ENCODE measurements at regions not wholly inside any gene's neighbourhood (a gene's known extent, or its start where the extent isn't known, plus 50 kb on each side); places are given as distances from the start of the nearest gene placed in this dataset.
"Not testable (repeated sequence)": the region's sequence is repeated elsewhere in the genome, so short reads cannot be mapped to it uniquely, and the experiment has no call there.

DNA sequence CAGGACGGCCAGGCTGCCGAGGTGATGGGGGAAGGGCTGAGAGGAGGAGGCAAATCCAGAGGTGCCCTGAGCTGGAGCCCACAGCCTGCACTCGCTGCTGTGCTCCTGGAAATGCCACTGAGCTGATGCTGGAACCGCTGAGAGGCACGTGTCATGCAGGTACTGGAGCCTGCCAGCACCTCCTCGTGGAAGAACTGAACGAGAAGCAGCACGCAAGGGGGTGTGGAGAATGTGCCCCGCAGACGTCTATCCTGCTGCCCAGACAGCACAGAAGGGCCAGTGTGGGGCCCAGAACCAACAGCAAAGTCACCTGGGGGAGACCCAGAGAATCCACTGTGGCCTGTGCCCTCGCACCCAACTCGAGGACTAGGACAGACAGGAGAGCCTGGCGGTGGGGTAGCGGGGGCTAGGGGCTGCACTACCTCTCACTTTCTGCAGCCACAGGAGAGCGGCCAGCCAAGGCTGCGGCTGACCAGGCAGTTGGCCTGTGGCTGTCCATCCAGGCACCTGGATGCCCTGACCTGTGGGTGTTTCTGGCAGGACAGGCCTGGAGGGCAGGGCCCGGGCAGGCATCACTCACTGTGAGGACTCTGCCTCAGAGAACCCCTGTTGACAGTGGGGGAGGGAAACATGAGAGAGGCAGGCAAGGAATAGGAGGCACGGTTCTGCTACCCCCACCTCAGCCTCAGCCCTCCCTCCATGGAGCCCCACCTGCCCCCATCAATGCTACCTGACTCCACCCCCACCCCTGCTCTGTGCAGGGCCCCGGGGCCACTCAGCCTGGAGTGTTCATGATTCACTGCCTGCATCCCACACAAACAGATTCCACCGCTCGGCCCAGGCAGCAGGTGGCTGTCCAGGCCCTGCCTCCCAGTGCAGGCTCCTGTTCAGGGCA lies 213.1 kb downstream of the TBC1D2B start:
- DNase-seq: no peak

DNA sequence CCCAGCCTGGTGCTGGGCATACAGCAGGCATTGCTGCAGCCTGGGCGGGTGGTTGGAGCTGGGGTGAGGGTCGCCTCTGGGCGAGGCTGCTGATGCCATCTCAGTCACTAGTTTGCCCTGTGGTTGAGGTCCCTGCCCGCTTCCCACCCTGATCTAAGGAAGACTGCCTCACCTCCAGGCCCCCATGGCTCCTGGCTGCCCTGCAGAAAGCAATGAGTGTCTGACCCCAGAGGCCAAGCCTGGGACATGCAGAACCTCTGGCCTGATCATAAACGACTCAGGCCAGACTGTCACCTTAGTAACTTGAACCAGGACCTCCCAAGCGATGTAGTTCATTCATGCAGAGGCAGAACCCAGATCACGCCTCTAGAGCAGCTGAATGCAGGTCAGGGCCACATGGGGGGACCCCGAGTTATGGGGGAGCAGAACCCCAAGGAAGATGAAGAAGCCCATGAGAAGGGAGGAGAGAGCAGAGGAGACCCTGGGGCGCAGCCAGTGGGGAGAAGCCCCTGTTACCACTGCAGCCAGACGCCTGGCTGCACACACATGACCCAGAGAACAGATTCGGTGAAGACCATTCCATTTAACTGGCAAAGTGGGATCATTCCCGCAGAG lies 213.9 kb downstream of the TBC1D2B start:
- DNase-seq: no peak

DNA sequence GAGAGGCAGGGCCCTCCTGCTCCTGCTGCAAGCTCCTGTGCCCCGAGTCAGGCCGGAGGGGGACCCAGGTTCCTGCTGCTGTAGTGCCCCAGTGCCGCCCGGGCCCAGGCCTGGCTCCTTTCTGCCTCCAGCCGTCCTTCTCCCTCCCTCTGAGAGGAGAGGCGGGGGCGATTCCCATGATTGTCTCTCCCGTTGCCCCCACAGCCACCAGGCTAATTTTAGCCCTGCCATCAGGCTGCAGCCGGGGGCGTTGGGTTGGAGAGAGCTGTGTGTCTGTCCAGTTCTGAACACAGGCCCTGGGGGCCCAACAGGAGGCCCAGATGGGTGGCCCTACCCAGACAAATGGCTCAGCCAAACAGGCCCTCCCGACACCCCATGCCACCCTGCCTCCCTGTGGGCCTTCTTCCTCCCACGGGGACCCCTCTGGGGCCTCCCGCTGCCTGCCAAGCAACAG lies 214.8 kb downstream of the TBC1D2B start:
- DNase-seq: no peak

DNA sequence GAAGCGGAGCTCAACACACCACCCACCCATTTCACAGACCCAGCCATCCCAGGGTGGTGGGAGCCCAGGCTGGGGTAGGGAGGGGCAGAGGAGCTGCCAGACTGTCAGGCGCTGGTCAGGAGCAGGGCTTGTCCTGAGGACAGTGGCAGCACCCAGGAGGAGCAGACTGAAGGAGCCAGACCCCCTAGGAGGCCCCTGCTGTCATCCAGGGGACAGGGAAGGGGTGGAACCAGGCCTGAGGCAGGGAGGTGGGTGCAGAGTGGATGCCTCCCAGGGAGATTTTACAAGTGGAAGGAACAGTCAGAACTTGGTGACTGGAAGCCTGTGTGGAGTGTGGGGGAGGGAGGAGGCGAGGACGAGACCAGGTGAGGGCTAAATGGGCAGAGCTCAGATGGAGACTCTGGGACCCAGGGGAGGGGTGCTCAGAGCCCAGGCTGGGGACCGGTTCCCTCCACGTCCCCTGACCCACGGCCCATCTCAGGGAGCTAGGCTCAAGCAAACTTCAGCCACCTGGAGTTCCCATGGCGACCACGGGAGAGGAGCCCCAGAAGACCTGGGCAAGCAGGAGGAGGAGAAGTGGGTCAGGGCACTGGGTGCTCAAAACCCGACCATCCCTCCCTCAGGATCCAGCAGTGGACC lies 215.4 kb downstream of the TBC1D2B start:
- DNase-seq: not testable (repeated sequence)

DNA sequence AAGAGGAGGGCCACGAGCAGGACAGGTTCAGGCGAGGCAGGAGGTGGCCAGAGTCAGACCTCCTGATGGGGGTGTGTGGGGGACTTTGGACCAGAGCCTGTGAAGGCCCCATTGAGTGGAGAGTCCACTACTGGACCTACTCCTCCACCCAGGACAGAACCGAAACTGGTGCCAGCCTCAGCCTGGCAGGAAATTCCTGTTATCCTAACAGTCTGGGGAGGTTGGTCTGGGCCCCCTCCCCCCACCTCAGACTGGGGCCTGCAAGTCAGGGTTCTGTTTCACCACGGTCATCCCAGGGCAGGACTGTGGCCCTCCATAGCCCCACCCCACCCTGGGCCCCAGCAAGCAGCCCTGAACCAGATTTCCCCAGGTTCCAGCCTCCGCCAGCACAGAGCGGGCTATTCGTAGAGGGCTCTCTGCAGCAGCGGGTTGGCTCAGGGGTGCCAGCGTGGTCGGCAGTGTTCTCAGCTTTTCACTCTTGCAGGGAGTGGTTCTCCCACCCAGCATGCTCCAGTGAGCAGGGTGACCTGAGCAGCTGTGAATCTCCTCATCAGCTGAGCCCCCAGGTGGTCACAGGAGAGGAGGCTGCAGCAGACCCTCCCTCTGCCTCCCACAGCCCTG lies 217.3 kb downstream of the TBC1D2B start:
- no peak for DNase-seq

DNA sequence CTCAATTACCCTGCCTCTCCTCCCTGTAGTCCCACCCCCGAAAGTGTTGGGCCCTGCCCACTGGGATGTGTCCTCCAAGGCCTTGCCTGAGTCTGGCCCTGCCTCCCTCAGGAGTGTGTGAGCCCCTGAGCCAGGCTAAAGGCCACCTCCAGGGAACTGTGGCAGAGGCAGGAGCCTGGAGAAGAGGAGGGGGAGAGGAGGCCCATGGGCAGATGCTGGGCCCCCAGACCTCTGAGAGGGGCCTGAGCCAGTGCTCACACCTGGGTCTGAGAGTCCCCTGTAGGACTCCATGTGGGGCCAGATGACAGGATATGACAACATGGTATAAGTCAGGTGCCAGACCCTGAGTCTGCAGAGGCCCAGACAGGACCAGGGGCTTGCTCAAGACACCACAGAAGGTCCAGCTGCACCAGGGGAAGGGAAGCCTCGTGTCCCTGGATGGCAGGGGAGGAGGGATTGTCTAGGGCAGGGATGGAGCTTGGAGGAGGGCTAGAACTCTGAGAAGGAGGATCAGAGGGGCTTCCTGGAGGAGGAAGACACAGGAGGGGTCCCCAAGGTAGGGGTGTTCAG lies 217.9 kb downstream of the TBC1D2B start:
- DNase-seq: no peak

DNA sequence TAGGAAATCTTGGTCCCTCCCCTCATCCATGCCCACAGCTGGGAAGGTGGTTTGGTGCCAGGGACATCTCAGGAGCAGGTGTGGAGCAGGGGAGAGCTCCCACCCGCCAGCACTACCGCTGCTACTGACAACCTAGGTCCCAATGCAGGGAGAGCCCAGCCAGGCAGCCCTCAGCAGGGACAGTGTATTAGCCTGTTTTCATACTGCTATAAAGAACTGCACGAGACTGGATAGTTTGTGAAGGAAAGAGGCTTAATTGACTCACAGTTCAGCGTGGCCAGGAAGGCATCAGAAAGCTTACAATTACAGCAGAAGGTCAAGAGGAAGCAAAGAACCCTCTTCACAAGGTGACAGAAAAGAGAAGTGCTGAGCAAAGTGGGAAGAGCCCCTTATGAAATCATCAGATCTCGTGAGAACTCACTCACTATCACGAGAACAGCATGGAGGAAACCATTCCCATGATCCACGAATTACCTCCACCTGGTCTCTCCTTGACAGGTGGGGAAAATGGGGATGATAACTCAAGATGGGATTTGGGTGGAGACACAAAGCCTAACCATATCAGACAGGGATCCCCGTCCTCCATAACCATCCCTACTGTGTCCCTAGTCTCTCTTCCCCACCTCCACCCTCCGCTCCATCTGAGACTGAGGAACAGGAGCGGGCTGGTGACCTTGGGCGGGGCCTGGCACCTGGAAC lies 218.6 kb downstream of the TBC1D2B start:
- no peak for DNase-seq

DNA sequence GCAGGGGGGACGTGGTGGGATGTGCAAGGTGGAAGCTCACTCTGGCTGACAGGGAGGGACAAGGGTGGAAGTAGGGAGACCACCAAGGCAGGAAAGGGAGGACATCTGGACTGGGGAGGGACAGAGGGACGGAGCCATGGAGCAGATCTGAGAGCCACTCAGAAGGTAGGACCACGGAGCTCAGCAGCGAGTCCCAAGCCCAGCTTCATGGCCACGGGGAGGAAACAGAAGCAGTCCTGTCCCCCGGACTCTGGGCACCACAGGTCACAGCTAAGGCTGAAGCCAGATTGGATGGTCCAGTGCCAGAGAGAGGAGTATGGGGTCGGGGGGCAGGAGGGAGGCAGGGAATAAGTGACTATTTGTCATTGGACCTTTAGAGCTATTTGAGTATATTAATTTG lies 220.1 kb downstream of the TBC1D2B start:
- DNase-seq: no peak

DNA sequence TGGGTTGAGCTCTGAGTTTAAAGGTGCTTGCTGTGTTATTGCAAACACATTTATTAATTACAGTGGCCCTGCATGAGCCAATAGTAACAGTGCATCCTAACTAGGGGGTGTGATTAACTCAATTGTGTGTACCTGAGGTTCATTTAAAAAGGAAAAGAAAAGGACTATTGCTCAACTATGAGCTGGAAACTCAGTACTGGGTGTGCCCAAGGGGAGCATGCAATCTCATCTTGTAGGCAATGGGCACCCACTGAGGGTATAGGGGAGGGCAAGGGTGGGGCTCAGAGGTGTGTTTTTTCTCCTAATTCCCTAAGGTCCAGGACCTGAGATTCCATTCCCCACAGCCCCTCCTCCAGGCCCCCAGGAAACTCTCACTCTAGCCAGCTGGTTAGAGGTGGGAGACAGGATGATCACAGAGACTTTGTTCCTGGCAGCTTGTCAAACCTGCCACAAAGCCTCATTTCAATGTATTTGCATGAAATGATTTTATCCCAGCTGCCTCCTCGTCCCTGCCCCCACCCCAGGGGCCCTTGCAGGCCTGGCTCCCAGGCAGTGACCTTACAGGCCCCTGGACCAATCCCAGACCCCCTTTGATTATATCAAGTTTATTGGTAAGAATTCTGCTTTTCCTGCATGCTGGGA lies 220.7 kb downstream of the TBC1D2B start:
- DNase-seq: no peak

DNA sequence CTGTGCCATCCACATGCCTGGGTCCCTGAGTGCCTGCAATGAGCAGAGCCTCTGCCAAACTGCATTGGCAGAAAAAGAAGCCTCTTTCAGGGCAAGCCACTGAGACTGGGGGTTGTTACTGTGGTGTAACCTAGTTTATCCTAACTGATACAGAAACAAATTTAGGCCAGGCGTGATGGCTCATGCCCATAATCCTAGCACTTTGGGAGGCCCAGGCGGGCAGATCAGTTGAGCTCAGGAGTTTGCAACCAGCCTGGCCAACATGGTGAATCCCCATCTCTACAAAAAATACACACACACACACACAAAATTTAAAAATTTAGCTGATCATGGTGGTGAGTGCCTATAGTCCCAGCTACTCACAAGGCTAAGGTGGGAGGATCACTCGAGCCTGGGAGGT lies 221.6 kb downstream of the TBC1D2B start:
- DNase-seq: no peak

DNA sequence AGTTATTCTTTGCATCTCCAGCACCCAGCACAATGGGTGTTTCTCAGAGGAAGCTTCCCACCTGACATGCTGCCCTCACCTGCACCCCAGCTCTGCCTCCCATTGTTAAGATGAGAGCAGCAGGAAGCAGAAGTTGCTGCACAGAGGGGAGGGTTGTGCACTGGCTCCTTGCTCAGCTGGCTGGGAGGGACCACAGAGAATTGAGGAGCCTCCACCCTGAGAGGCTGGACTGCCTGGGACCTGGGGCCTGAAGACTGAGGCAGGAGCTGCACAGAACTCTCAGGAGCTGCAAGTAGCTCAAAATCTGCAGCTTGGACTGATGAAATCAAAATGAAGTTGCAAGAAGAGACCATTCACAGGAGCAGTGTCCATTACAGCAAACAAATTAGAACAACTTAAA lies 222.3 kb upstream of the LINGO1 start:
- DNase-seq: no peak

DNA sequence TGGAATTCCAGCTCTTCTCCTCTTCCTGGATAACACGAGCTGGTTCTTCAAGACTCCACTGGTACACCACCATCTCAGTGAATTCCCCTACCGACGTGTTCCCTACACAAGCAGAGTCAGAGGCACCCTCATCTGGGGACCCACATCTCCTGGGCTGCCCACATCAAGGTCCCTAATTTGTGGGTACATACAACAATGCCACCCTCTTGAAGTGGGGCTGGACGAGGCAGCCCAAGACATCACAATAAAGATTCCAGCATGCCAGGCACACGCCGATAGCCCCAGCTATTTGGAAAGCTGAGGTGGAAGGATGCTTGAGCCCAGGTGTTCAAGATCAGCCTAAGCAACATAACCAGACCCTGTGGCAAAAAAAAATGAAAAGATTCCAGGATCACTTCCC lies 221.2 kb upstream of the LINGO1 start:
- no peak for DNase-seq

DNA sequence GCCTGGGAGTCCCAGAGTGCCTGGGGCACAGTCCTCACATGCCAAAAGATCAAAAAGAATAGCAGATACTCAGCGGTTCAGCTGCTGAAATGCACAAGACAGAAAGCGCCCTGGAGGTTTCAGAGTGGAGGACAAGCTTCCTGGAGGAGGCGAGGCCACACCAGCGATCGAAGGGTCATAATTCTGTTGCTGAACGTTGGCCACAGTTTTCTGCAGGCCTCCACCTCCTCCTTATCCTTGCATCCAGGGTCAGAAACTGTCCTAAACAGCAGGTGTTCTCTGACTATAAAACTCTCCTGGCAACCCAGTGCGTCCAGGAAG lies 220.3 kb upstream of the LINGO1 start:
- DNase-seq: no peak

DNA sequence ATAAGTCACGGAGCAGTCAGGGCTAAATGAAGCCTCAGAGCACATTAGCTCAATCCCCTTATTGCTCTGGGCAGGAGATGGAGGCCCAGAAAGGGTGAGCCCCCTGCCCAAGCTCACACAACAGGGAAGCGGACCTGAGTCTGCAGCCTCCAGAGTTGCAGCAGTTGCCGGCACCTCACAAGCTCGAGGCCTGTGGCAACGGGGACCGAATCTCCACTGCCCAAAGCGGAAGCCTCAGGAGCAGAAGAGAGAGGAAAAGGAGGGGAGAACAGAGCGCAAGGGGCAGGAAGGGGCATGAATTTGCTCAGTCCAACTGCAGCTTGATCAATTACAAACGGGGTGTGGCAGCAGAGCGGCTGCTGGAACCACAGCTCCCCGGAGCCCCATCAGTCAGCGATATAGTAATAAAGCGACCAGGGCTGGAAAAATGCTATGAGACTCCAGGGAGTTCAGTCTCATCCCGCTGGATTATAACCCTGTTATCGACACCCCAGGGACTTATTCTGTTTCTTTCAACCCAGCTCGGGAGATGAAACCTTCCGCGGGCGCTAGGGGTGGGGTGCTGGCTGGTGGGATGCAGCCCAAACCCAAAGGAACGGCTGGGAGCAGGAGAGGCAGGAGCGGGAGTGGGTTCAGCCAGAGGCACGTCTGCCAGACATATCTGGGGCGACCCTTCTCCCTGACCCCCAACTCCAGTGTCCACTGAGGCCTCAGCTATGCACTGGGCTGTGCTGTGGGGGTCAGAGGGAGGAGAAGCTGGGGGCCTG lies 219.7 kb upstream of the LINGO1 start:
- DNase-seq: no peak

DNA sequence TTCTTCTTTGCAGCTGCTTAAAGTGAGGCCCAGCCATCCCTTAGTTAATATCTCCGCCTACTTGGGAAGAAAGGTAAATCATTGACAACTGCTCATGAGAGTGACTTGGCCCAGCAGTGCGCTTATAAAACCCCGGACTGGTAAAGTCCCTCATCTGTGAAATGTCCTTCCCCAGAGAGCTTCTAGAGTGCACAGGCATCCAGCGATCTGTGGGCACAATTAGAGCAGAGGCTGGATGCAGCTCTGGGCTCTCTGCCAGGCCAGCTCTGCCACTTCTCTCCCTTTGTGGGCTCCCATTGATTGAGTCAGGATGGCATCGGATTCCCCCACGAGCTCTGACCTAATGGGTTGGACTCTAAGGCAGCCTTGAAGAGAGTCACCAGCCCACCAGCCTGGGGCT lies 219.0 kb upstream of the LINGO1 start:
- peak in 24 of 58 donors; percentile 6 to 50 (median 16) for DNase-seq

DNA sequence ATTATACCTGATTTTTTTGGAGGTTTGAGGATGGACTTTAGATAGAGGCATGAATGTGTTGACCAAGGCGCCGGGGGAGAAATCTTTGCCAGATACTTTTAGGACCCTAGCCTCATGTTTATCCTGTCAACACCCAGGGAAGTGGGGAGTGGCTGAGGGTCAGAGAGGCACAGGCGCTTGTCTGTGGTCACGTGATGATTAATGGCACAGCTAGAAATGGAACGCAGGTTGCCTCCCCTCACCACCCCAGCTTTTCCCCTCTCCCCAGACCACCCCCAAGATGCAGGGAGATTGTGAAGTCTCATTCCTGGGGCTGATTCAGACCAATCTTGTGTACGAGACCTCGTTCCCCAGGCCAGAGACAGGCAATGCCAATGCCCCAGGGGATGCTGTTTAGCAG lies 218.4 kb upstream of the LINGO1 start:
- DNase-seq: no peak

DNA sequence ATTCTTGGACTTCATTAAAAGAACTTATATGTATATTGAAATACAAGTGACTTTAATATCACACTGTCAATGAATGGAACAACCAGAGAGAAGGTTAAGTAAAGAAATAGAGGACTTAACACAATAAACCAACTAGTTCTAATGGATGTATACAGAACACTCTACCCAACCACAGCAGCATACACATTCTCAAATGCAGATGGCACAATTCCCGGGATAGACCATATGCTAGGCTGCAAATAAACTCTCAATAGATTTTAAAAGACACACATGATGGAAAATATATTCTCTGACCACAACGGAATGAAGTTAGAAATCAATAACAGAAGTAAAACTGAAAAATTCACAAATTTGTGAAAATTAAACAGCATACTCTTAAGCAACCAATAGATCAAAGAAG lies 214.3 kb upstream of the LINGO1 start:
- no peak for DNase-seq

DNA sequence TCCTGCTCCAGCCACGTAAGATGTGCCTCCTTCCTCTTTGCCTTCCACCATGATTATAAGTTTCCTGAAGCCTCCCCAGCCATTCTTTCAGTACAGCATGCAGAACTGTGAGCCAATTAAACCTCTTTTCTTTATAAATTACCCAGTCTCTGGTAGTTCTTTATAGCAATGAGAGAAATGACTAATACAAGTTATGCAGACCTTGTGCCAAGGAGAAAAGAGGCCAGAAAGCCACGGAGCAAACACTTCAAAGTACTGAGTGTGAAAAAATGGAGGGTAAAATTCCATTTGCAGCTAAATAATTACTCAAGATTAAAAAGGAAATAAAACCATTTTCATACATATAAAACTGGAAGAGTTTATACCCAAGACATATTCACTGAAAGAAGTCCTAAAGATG lies 213.6 kb upstream of the LINGO1 start:
- DNase-seq: no peak

DNA sequence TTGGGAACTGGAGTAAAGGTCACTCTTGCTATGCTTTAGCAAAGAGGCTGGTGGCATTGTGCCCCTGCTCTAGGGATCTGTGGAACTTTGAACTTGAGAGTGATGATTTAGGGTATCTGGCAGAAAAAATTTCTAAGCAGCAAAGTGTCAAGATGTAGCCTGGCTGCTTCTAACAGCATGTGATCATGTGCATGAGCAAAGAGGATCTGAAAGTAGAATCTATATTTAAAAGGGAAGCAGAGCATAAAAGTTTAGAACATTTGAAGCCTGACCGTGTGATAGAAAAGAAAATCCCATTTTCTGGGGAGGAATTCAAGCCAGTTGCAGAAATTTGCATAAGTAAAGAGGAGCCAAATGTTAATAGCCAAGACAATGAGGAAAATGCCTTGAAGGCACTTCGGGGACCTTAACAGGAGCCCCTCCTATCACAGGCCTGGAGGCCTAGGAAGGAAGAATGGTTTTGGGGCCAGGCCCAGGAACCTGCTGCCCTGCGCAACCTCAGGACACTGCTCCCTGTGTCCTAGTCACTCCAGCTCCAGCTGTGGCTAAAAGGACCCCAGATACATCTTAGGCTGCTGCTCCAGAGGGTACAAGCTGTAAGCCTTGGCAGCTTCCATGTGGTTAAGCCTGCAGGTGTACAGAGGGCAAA lies 212.2 kb upstream of the LINGO1 start:
- no peak for DNase-seq

Data from anterior cingulate cortex (tissue), 58 donors.